ENCODE measurements at regions not wholly inside any gene's neighbourhood (a gene's known extent, or its start where the extent isn't known, plus 50 kb on each side); places are given as distances from the start of the nearest gene placed in this dataset.

- no peaks in the 10 kb centered on the region for H3K27me3 ChIP-seq (ENCODE audit: control insufficient read depth, insufficient read depth, low read length)
- ChIA-PET CTCF (interaction anchor here (2.3 kb wide), 1 partner anchor 685 kb away, joined by 7 read pairs; no protein-coding TSS in a partner anchor), POLR2A (no interaction called here)
- H3K4me3 ChIP-seq (ENCODE audit: low read depth, low read length), result no peak overlapping the region
- no peaks in the 10 kb centered on the region for H3K9me3 ChIP-seq (ENCODE audit: control insufficient read depth, insufficient read depth, low read length)
- no peak overlapping the region for H3K27ac ChIP-seq (ENCODE audit: low read depth, low read length)
- no peak for DNase-seq (ENCODE audit: low read depth, low spot score)
- no peak for TF ChIP-seq CTCF (IDR thresholded peaks at IDR 0.05; ENCODE audit: low read depth, low read length)
These were observed 284.7 kb upstream of the HSF2 start for GRCh38 chr6:122114717-122115116.

- POLR2A ChIA-PET, result no interaction called here
- DNase-seq (ENCODE audit: low read depth, low spot score), result no peak
- TF ChIP-seq CTCF (IDR thresholded peaks at IDR 0.05; ENCODE audit: low read depth, low read length), result no peak
These were observed 283.2 kb upstream of the HSF2 start for GRCh38 chr6:122116119-122116834.

GRCh38 chr6:122116835-122117627 is 282.4 kb upstream of the HSF2 start:
- ChIA-PET CTCF (no interaction called here), POLR2A (no interaction called here)
- Histone ChIP-seq H3K27ac (ENCODE audit: low read depth, low read length) (no peak overlapping the region), H3K27me3 (ENCODE audit: control insufficient read depth, insufficient read depth, low read length) (no peaks in the 10 kb centered on the region), H3K9me3 (ENCODE audit: control insufficient read depth, insufficient read depth, low read length) (no peaks in the 10 kb centered on the region), H3K4me3 (ENCODE audit: low read depth, low read length) (no peak overlapping the region)
- TF ChIP-seq CTCF (IDR thresholded peaks at IDR 0.05; ENCODE audit: low read depth, low read length), result no peak
- DNase-seq (ENCODE audit: low read depth, low spot score), result no peak

More at GRCh38 chr6:122116119-122116834, 283.2 kb upstream of the HSF2 start:
- no peak overlapping the region for H3K4me3 ChIP-seq (ENCODE audit: low read depth, low read length)
- no peak overlapping the region for H3K27ac ChIP-seq (ENCODE audit: low read depth, low read length)
- no peaks in the 10 kb centered on the region for H3K9me3 ChIP-seq (ENCODE audit: control insufficient read depth, insufficient read depth, low read length)
- H3K27me3 ChIP-seq (ENCODE audit: control insufficient read depth, insufficient read depth, low read length), result no peaks in the 10 kb centered on the region
- CTCF ChIA-PET, result no interaction called here

GRCh38 chr6:122118945-122119506 is 280.4 kb upstream of the HSF2 start:
- no peak for DNase-seq (ENCODE audit: low read depth, low spot score)
- TF ChIP-seq CTCF (IDR thresholded peaks at IDR 0.05; ENCODE audit: low read depth, low read length), result no peak
- Histone ChIP-seq H3K9me3 (ENCODE audit: control insufficient read depth, insufficient read depth, low read length) (no peaks in the 10 kb centered on the region), H3K27me3 (ENCODE audit: control insufficient read depth, insufficient read depth, low read length) (no peaks in the 10 kb centered on the region), H3K27ac (ENCODE audit: low read depth, low read length) (no peak overlapping the region), H3K4me3 (ENCODE audit: low read depth, low read length) (no peak overlapping the region)
- POLR2A ChIA-PET, result no interaction called here
- CTCF ChIA-PET, result no interaction called here

- Histone ChIP-seq H3K9me3 (ENCODE audit: control insufficient read depth, insufficient read depth, low read length) (no peaks in the 10 kb centered on the region), H3K27me3 (ENCODE audit: control insufficient read depth, insufficient read depth, low read length) (peaks cover 4% of the 10 kb centered on the region), H3K27ac (ENCODE audit: low read depth, low read length) (no peak overlapping the region), H3K4me3 (ENCODE audit: low read depth, low read length) (no peak overlapping the region)
- DNase-seq (ENCODE audit: low read depth, low spot score), result no peak
- TF ChIP-seq CTCF (IDR thresholded peaks at IDR 0.05; ENCODE audit: low read depth, low read length), result no peak
- CTCF ChIA-PET, result interaction anchor here (1.0 kb wide), 1 partner anchor 692 kb away, joined by 3 read pairs; no protein-coding TSS in a partner anchor
- POLR2A ChIA-PET, result no interaction called here
These were observed 277.2 kb upstream of the HSF2 start for GRCh38 chr6:122122202-122122601.

Data from AG04450 (cell line).